HUDEP-2 (cell line): ENCODE measurements at regions not wholly inside any gene's neighbourhood (a gene's known extent, or its start where the extent isn't known, plus 50 kb on each side); places are given as distances from the start of the nearest gene placed in this dataset.
"Not testable (repeated sequence)": the region's sequence is repeated elsewhere in the genome, so short reads cannot be mapped to it uniquely, and the experiment has no call there.

Experiments
- DNase-seq, 76 experiments: peaks; one replicate each; lab custom pipeline; 2025; ENCODE audit not compliant: unreplicated experiment in 76 of 76; lab: John Stamatoyannopoulos, UW

- no peak for DNase-seq
Observed at GRCh38 chr5:138702166-138703077, 50.8 kb upstream of the CTNNA1 start.

GRCh38 chr5:138701678-138702077, 51.5 kb upstream of the CTNNA1 start:
- DNase-seq: no peak

- DNase-seq: no peak
Observed at GRCh38 chr5:138700581-138701362, 52.5 kb upstream of the CTNNA1 start.

GRCh38 chr5:138699482-138699881, 53.7 kb upstream of the CTNNA1 start:
- no peak for DNase-seq

GRCh38 chr5:138698713-138699112, 54.5 kb upstream of the CTNNA1 start:
- DNase-seq: peak in 1 of 76 experiments; percentile 1

GRCh38 chr5:138697720-138698360, 55.4 kb upstream of the CTNNA1 start:
- no peak for DNase-seq

GRCh38 chr5:138696501-138696900, 56.7 kb upstream of the CTNNA1 start:
- no peak for DNase-seq

- DNase-seq: no peak
Observed at GRCh38 chr5:138695781-138696180, 57.4 kb upstream of the CTNNA1 start.

- DNase-seq: no peak
Observed at GRCh38 chr5:138694146-138694545, 59.1 kb upstream of the CTNNA1 start.

GRCh38 chr5:138692370-138692769, 60.9 kb upstream of the CTNNA1 start:
- no peak for DNase-seq

- no peak for DNase-seq
Observed at GRCh38 chr5:138686668-138687067, 66.6 kb upstream of the CTNNA1 start.

GRCh38 chr5:138685193-138685745, 68.0 kb upstream of the CTNNA1 start:
- DNase-seq: no peak

- not testable (repeated sequence) for DNase-seq
Observed at GRCh38 chr5:138682462-138682861, 70.8 kb upstream of the CTNNA1 start.

- not testable (repeated sequence) for DNase-seq
Observed at GRCh38 chr5:138678826-138679225, 74.4 kb upstream of the CTNNA1 start.

GRCh38 chr5:138677782-138678181, 75.4 kb upstream of the CTNNA1 start:
- DNase-seq: no peak

- no peak for DNase-seq
Observed at GRCh38 chr5:138676556-138677193, 76.5 kb upstream of the CTNNA1 start.

GRCh38 chr5:138676002-138676401, 77.2 kb upstream of the CTNNA1 start:
- DNase-seq: no peak

GRCh38 chr5:138668451-138669380, 84.5 kb upstream of the CTNNA1 start:
- no peak for DNase-seq

GRCh38 chr5:138667782-138668331, 85.4 kb upstream of the CTNNA1 start:
- DNase-seq: not testable (repeated sequence)
